ENCODE measurements at regions not wholly inside any gene's neighbourhood (a gene's known extent, or its start where the extent isn't known, plus 50 kb on each side); places are given as distances from the start of the nearest gene placed in this dataset.

DNA sequence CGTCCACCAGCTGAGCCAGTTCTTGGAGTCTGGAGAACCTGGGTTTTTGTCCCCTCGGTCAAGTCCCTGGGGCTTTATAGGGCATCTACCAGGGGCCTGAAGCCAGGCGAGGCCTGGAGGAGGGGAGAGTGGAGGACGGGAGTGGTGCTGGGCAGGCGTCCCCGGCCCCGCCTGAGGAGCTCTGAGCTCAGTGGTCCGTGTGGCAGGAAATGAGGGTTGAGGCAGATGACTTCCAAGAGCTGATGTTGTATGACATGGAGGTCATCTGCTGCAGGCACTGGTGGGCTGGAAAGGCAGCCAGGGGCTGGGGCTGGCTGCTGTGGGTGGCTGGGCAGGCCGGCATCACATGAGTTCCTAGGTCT lies 118.5 kb upstream of the HS6ST1 start:
- DNase-seq (ENCODE audit: low spot score) = no peak

DNA sequence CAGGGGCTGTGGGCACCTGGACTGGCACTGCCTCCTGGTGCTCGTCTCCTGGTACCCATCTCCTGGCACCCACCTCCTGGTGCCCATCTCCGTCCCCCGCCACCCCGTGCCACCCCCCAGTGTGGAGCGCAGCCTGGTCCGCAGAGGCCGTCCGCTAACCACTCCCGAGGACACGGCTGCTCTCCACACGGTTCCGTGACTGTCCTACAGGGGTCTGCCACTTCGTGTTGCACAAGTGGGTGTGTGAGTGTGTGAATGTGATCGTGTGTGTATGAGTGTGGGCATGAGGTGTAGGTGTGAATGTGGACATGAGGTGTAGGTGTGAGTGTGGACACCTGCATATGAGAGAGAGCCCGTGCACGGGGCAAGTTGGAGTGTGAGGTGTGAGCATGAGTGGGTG lies 119.4 kb upstream of the HS6ST1 start:
- DNase-seq (ENCODE audit: low spot score) = no peak

- no peak for DNase-seq (ENCODE audit: low spot score)
These were observed 119.9 kb upstream of the HS6ST1 start for GRCh38 chr2:128438586-128438985.

DNA sequence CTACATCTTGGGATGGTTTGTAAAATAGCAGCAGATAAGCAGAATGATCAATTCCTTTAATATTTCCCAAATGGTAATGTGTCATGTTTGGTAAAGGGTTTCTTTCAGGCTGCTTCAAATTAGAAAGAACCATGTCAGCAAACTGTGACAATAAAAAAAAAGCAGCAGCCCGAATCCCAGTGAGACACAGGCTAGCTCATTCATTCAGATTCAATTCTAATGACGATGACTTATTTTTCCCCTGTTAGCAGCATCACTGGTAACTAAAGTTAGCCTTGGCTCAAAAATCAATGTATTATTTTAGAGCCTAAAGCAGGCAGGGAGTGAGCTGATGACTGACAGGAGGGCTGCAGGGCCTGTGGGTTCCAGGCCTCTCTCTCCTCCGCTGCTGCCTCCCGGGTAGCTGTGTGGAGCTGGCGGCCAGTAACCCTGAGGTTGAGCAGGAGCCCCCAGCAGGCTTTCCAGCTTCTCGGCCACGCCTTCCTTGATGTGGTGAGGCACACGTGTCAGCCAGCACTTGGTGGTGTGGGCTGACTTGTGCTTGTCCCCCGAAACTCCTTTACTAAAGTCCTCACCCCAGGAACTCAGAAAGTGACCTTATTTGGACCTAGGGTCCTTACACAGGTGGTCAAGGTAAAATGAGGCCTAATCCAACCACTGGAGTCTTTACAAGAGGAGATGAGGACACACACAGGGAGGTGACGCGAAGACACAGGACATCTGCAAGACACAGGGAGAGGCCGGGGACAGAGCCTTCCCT lies 120.5 kb upstream of the HS6ST1 start:
- peak; percentile 10 for DNase-seq (ENCODE audit: low spot score)

GRCh38 chr2:128439791-128440665 lies 121.4 kb upstream of the HS6ST1 start:
- peak; percentile 2 for DNase-seq (ENCODE audit: low spot score)

DNA sequence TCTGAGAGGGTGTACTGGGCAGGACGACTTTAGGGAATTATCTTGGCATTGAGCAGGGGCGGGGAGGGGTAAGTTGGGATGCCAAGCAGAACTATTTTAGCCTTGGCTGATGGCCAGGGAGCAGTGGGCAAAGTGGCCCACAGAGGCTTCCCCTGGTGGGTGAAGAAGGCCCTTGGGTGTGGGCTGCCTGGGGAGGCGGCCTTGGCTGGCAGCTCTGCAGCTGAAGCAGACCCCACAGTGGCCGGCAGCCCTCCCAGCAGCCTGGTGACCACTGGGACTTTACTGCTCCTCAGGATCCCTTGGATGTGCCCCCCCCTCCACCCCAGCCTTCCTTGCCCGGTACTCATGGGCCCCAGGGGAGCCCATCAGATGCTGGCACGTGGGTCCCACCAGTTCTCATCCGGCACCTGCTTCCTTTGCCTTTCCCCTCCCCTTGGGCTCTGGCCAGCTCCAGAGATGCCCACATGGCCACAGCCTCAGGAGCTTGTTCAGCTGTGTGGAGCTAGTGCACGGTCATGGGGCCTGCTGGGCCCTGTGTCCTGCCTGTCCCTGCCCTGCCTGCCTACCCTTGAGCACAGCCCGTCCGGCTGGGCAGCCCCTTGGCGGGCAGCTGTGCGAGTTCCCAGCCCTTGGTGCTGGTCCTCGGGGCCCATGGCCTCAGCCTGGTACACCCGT lies 122.1 kb upstream of the HS6ST1 start:
- peak; percentile 4 for DNase-seq (ENCODE audit: low spot score)

GRCh38 chr2:128441341-128442052 lies 122.8 kb upstream of the HS6ST1 start:
- DNase-seq (ENCODE audit: low spot score) = peak; percentile 13

DNA sequence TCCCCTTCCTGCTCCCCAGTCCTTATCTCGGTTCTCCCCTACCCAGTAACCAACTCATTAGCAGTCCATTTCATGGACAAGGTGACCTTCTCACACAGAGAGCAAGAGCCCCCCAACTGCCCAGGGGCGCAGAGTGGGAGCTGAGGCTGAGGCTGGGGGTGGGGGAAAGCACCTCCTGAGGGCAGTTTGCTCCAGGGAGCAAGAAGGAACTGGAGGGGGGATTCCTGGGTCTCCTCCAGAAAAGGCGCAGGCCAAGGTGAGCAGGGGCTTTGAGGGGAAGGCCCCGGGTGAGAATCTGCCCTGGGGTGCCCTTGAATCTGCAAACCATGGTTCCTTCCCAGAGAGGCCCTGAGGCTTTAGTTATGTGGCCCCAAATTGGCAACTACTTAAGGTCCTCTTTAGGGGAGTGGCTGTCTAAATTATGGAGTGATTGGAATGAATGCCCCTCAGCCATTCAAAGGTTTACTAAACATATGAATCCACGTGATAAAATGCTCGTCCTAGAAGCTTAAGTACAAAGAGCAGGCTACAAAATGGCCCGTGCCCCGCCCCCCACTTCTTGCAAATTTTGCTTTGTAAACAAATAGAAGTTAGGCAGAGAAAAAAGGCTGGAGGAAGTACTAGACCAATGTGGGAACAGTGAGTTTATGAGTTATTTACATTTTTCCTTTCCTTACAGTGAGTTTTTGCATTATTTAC lies 123.5 kb upstream of the HS6ST1 start:
- DNase-seq (ENCODE audit: low spot score) = peak; percentile 6

DNA sequence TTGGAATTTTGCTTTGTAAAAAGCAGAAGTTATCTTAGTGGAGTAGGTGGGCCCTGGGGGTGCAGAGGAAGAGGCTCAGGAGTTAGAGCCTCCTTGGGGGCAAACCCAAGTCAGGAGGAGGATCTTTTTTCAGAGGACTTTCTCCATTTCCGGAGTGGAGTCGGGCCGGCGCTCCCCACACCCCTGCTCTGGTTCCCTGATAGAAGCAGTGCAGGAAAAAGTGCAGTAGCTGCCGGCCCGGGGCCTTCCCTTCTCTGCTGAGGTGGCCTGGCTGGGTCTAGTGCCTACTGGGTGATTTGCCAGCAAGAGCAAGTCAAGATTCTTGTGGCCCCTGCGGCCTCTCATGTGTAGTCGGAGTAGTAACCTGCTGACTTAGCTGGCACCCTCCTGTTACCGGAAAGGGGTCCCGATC lies 124.2 kb upstream of the HS6ST1 start:
- DNase-seq (ENCODE audit: low spot score) = peak; percentile 1

GRCh38 chr2:128444121-128444771 lies 125.6 kb upstream of the HS6ST1 start:
- DNase-seq (ENCODE audit: low spot score) = peak; percentile 5

- DNase-seq (ENCODE audit: low spot score) = peak; percentile 0
These were observed 126.3 kb upstream of the HS6ST1 start for GRCh38 chr2:128444816-128445522.

DNA sequence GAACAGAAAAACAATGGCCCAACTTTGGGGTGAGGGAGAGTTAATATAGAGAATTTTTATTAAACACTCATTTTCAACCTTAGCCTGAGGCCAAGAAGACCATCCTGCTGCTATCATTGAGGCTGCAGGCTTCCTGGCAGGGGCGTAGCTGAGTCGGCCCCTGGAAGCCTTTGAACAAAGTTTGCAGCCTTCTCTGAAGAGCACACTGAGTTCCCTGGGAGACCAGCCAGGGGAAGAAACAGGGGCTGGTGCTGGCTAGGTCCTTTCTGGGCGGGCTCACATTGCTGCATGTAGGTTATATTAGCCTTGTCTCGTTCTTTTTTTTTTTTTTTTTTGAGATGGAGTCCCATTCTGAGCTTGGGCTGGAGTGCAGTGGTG lies 126.8 kb upstream of the HS6ST1 start:
- peak; percentile 1 for DNase-seq (ENCODE audit: low spot score)

DNA sequence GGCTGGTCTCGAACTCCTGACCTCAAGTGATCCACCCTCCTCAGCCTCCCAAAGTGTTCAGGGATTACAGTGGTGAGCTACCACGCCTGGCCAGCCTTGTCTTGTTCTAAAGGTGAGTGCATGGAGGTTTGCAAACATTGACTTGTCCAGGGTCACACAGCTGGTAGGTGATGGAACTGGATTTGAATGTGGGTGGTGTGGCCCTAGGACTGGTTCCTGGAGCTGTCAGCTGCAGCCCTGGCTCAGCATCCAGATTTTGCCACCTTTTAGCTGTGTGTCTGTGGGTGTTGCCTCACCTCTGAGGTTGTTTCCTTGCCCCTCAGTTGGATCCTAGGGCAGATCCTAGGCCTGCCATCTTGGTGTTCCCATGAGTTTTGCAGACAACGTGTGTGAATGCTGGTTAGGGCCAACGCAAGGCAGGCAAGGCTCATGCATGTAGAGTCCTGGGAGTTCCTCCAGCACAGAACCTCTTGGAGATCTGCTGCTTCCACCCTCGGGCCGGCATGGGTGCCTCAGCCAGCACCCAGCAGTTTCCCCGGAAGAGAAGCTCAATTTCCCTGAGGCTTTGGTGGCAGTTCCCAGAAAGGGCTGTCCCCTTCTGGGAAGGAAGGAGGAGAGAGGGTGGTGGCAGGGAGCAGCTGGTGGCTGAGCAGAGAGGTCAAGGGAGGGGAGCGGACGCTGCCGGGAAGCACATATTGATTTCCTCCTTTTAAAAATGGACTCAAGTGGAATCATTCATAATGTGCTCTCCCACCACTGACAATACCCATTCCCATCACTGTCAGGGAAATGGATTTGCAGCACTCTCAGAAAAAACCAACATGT lies 127.6 kb upstream of the HS6ST1 start:
- DNase-seq (ENCODE audit: low spot score) = peak; percentile 4

- peak; percentile 9 for DNase-seq (ENCODE audit: low spot score)
These were observed 128.3 kb upstream of the HS6ST1 start for GRCh38 chr2:128446874-128447537.

DNA sequence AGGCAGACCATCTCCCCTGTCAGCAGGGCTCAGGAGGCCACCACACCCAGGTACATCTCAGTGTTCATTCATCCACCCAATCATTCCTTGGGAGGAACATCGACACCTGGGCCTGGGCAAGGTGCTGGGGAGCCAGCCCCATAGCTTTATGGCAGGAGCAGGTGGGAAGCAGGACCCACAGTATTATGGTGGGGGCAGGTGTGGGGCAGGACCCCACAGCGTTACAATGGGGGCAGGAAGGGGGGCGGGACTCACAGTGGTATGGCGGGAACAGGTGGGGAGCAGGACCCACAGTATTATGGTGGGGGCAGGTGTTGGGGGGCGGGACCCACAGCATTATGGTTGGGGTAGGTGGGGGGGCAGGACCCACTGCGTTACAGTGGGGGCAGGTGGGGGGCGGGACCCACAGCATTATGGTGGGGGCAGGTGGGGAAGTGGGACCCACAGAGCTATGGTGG lies 128.9 kb upstream of the HS6ST1 start:
- DNase-seq (ENCODE audit: low spot score) = peak; percentile 2

DNA sequence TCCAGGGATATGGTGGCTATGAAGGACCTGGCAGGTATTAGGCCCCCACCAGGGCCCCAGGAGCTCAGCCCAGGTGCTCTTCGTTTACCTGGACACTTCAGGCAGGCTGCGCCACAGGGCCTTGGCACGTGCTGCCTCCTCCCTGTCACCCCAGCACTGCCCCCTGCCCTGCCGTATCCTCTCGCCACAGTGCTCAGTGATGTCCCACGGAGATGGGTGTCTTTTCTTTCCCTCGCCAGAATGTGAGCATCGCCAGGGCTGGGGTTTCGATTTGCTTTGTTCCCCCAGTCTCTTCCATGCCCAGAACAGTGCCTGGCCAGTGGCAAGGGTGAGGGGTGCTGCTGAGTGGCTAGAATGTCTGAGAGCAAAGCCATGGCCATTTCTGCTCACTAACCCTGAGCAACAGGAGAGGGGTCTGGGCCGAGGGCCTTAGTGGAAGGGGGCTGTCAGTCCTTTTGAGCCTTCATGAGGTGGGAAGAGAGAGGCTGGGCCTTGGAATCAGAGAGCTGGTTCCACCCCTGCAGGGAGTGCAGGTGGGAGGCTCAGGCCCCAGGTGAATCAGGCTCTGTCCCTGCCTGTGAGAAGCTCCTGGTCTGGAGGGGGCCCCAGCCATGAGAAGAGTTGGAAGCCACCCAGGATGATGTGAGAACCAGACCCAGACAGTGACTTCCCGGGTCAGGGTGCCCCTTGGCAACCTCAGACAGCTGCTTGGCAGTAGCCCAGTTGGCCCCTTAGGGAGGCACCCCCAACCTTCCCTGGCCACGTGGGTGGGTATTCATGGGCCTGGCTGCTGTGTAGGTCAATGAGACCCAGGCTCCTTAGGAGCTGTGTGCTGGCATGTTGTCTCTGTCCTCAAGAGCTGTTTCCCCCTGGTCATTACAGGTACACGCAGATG lies 129.9 kb upstream of the HS6ST1 start:
- DNase-seq (ENCODE audit: low spot score) = peak; percentile 10

DNA sequence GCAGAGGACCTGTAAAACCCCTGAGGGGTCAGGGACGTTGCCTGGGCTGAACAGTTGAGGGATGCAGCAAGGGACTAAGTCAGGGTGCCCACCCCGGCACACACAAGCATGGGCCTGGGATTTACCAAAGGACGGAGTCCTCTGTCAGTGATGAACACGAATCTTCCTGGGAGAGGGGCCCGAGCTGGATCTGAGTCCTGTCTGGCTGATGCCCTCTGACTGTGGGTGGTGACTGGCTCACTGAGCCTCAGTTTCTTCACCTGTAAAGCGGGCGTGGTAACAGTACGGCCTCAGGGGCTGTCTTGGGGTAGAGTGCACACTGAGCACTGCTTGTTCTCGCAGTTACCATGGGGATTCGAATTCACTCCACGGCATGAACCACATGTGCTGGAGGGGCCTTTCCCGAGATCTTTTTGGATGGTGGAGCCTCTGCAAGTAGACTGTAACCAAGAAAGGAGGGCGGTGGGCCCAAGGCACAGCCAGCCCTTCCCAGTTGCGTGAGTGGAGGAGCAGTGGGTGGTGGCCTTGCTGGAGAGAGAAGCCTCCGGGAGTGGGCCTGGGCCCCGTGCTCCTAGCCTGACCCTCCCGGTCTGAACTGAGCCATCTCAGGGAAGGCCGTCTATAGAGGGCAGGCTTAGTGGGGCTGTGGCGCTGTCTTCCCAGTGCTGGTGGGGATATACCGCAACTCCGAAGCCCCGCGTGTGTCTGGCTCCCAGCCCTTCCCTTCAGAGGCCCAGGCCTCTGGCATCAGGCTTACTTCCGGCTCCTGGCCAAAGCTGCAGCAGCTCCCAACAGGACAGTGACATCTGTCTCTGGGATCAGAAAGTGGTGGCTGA lies 130.8 kb upstream of the HS6ST1 start:
- DNase-seq (ENCODE audit: low spot score) = peak; percentile 14
